GM12891 (cell line): ENCODE measurements at regions not wholly inside any gene's neighbourhood (a gene's known extent, or its start where the extent isn't known, plus 50 kb on each side); places are given as distances from the start of the nearest gene placed in this dataset.

Experiments
- DNase-seq: peaks from one replicate; pipeline ENCODE4 v3.0.0; 2011; ENCODE audit warnings: low spot score; ENCODE audit not compliant: insufficient read length
- FAIRE-seq: peaks from 2 replicates; lab custom pipeline; 2011; peaks lifted over from hg19 to GRCh38; lab: Jason Lieb, UNC
- PAX5 ChIP-seq: IDR thresholded peaks from 2 replicates; pipeline ENCODE4 v1.6.1; 2011; ENCODE audit warnings: low read length, moderate library complexity, mild to moderate bottlenecking; ENCODE audit not compliant: insufficient read depth, severe bottlenecking
- POLR2A ChIP-seq: IDR thresholded peaks from 2 replicates; pipeline ENCODE4 v1.6.1; 2011; ENCODE audit warnings: low read depth, low read length, control low read depth
- POLR2AphosphoS5 ChIP-seq: IDR thresholded peaks from 2 replicates; pipeline ENCODE4 v1.6.1; 2011; ENCODE audit warnings: low read depth, low read length, control low read depth
- POU2F2 ChIP-seq: IDR thresholded peaks from 2 replicates; pipeline ENCODE4 v1.6.1; 2011; ENCODE audit warnings: low read depth, mild to moderate bottlenecking, control low read depth, low read length, moderate library complexity
- SPI1 ChIP-seq: IDR thresholded peaks from 2 replicates; pipeline ENCODE4 v1.6.1; 2011; ENCODE audit warnings: low read depth, low read length, control low read depth
- TAF1 ChIP-seq: IDR thresholded peaks from 2 replicates; pipeline ENCODE4 v1.6.1; 2011; ENCODE audit warnings: low read depth, low read length, control low read depth

- DNase-seq (no peak), FAIRE-seq (no peak)
- no peak for TF ChIP-seq SPI1
- TF ChIP-seq POLR2A = no peak
- no peak for TF ChIP-seq TAF1
- TF ChIP-seq POU2F2 = no peak
- TF ChIP-seq PAX5 = no peak
- TF ChIP-seq POLR2AphosphoS5 = no peak
Observed at GRCh38 chr2:237181844-237182243, 96.2 kb downstream of the COPS8 start.

- TF ChIP-seq TAF1 (no peak), PAX5 (no peak), POU2F2 (no peak), SPI1 (no peak), POLR2A (no peak), POLR2AphosphoS5 (no peak)
- no peak for FAIRE-seq
- no peak for DNase-seq
Observed at GRCh38 chr2:237182422-237183123, 96.9 kb downstream of the COPS8 start.

- no peak for FAIRE-seq
Observed at GRCh38 chr2:237184192-237184918, 98.7 kb downstream of the COPS8 start.

GRCh38 chr2:237184919-237185552 is 99.3 kb downstream of the COPS8 start:
- TF ChIP-seq POLR2A = no peak
- no peak for TF ChIP-seq PAX5
- TF ChIP-seq POLR2AphosphoS5 = no peak
- no peak for TF ChIP-seq POU2F2
- TF ChIP-seq SPI1 = no peak
- no peak for TF ChIP-seq TAF1
- DNase-seq = no peak
- no peak for FAIRE-seq

More at GRCh38 chr2:237184192-237184918, 98.7 kb downstream of the COPS8 start:
- TF ChIP-seq POLR2A (no peak), POLR2AphosphoS5 (no peak), TAF1 (no peak), POU2F2 (no peak), PAX5 (no peak), SPI1 (no peak)
- no peak for DNase-seq

GRCh38 chr2:237185553-237185925 is 99.8 kb downstream of the COPS8 start:
- TF ChIP-seq PAX5 (no peak), TAF1 (no peak), SPI1 (no peak), POLR2AphosphoS5 (no peak), POLR2A (no peak), POU2F2 (no peak)
- no peak for FAIRE-seq
- DNase-seq = no peak

GRCh38 chr2:237189799-237190198 is 104.1 kb downstream of the COPS8 start:
- DNase-seq (no peak), FAIRE-seq (no peak)
- no peak for TF ChIP-seq TAF1
- no peak for TF ChIP-seq POU2F2
- TF ChIP-seq PAX5 = no peak
- TF ChIP-seq SPI1 = no peak
- TF ChIP-seq POLR2AphosphoS5 = no peak
- no peak for TF ChIP-seq POLR2A

GRCh38 chr2:237190966-237191713 is 105.5 kb downstream of the COPS8 start:
- no peak for FAIRE-seq
- TF ChIP-seq PAX5 (no peak), POU2F2 (no peak), TAF1 (no peak), POLR2A (no peak), POLR2AphosphoS5 (no peak), SPI1 (no peak)
- DNase-seq = no peak

GRCh38 chr2:237191714-237192081 is 106.0 kb downstream of the COPS8 start:
- FAIRE-seq (no peak), DNase-seq (no peak)
- TF ChIP-seq PAX5 = no peak
- TF ChIP-seq SPI1 = no peak
- no peak for TF ChIP-seq TAF1
- TF ChIP-seq POLR2AphosphoS5 = no peak
- no peak for TF ChIP-seq POU2F2
- no peak for TF ChIP-seq POLR2A

- TF ChIP-seq POU2F2 (no peak), TAF1 (no peak)
- DNase-seq (no peak), FAIRE-seq (no peak)
Observed at GRCh38 chr2:237192881-237193280, 107.2 kb downstream of the COPS8 start.

- no peak for FAIRE-seq
- TF ChIP-seq TAF1 (no peak), POLR2AphosphoS5 (no peak), POU2F2 (no peak), SPI1 (no peak), PAX5 (no peak), POLR2A (no peak)
Observed at GRCh38 chr2:237193436-237193835, 107.7 kb downstream of the COPS8 start.

More at GRCh38 chr2:237193436-237193835, 107.7 kb downstream of the COPS8 start:
- DNase-seq = no peak
